ENCODE measurements at regions not wholly inside any gene's neighbourhood (a gene's known extent, or its start where the extent isn't known, plus 50 kb on each side); places are given as distances from the start of the nearest gene placed in this dataset.

DNA sequence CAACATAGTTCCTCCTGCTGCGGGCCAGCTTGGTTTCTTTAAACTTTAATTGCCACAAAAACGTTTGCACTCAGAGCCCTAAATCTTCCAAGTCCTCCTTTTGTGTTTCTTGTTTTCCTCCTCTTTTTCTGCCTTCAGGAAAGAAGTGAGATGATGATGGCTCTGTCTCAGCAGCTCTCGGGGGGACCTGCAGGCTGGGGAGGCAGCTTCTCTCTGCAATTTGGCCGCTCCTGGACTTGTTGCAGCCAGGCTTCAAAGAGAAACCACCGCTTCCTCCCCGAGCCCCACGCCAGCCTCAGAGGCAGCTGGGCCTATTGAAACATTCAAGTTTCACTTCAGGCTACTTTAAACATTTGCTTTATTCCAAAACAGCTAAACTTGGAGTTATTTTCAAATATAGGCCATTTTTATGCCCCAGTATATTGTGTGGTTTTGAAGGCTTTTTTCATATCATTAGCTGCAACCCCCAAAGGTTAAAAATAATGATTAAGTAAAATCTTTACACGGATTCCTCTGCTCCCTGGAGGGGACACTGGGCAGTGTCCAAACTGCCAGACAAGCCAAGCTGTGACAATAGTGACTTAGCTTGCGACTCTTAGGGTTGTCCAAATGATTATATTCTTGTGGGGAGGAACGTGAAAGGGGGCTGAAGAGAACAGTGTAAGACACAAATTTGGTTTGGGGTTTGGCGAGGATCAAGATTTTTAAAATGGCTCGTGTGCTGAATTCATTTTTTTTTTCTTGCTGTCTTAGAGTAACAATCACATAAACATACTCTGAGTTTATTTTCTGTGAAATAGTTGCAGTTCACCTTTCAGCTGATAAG, 330.8 kb downstream of the DLEU7 start:
- peaks cover 0 to 36% (median 21%) of the 10 kb centered on the region in 12 donors for H3K4me1 ChIP-seq
- peak overlapping the region in 9 of 12 donors; percentile 11 to 45 (median 34) for H3K4me3 ChIP-seq
- no peaks in the 10 kb centered on the region for H3K27me3 ChIP-seq
- DNase-seq, result peak; percentile 65 to 86 (median 73)
- no peak for TF ChIP-seq POLR2A (IDR thresholded peaks at IDR 0.05)
- TF ChIP-seq, protein P1, sequence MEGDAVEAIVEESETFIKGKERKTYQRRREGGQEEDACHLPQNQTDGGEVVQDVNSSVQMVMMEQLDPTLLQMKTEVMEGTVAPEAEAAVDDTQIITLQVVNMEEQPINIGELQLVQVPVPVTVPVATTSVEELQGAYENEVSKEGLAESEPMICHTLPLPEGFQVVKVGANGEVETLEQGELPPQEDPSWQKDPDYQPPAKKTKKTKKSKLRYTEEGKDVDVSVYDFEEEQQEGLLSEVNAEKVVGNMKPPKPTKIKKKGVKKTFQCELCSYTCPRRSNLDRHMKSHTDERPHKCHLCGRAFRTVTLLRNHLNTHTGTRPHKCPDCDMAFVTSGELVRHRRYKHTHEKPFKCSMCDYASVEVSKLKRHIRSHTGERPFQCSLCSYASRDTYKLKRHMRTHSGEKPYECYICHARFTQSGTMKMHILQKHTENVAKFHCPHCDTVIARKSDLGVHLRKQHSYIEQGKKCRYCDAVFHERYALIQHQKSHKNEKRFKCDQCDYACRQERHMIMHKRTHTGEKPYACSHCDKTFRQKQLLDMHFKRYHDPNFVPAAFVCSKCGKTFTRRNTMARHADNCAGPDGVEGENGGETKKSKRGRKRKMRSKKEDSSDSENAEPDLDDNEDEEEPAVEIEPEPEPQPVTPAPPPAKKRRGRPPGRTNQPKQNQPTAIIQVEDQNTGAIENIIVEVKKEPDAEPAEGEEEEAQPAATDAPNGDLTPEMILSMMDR (IDR thresholded peaks at IDR 0.05), result peak in 7 of 12 donors; percentile 6 to 38 (median 29)
- peak; percentile 79 to 91 (median 86) for ATAC-seq
- H3K9me3 ChIP-seq, result peaks cover 0 to 6% (median 0%) of the 10 kb centered on the region in 12 donors
- intact Hi-C loops (cut with DNase I), result loop anchor here in 1 of 10 donors (5.0 kb wide), 1 partner anchor 90 kb away; no protein-coding TSS in a partner anchor
- H3K36me3 ChIP-seq, result no peaks in the 10 kb centered on the region
- 8 to 10% (median 9%) methylated on average over 12 of the region's 12 CpGs for WGBS, 4 donors
- peak overlapping the region; percentile 33 to 90 (median 74) for H3K27ac ChIP-seq

DNA sequence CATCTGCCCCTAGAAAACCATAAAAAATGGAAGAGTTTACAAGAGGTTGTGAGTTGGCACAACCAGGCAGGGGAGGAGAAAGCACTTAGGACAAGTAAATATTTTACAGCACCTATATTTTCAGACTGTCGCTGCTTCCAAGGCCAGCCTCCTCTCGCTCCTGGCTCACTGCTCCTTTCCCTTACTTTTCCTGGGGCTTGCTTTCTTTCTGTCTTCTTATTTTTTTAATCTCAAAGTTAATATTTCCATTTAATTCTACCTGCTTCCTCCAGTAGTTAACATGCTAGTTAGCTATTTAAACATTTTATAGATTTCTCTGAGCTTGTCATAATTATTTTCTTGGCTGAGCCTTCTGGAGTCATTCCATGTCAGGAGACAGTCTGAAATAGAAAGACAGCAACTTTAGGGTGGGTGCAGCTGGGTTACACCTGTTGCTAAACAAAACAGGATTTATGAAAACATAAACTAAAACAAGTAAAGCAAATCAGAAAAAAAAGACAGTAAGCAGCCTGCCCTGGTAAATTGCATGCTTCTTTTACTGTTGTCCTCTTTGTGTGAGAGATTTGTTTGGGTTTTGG, 330.1 kb downstream of the DLEU7 start:
- Histone ChIP-seq H3K9me3 (peaks cover 0 to 6% (median 0%) of the 10 kb centered on the region in 12 donors), H3K4me3 (peak overlapping the region in 3 of 12 donors; percentile 34 to 43 (median 39)), H3K27ac (peak overlapping the region; percentile 33 to 90 (median 74)), H3K36me3 (no peaks in the 10 kb centered on the region), H3K4me1 (peaks cover 0 to 41% (median 21%) of the 10 kb centered on the region in 12 donors), H3K27me3 (no peaks in the 10 kb centered on the region)
- intact Hi-C loops (cut with DNase I), result loop anchor here in 1 of 10 donors (5.0 kb wide), 1 partner anchor 91 kb away; no protein-coding TSS in a partner anchor
- ATAC-seq, result peak in 2 of 4 donors; percentile 49
- TF ChIP-seq POLR2A (IDR thresholded peaks at IDR 0.05), result no peak
- TF ChIP-seq, protein P1 (IDR thresholded peaks at IDR 0.05), result no peak
- WGBS, 4 donors, result 21 to 29% (median 25%) methylated on average over 2 of the region's 2 CpGs
- DNase-seq, result no peak

- no peaks in the 10 kb centered on the region for H3K36me3 ChIP-seq
- intact Hi-C loops (cut with DNase I), result loop anchor here in 1 of 10 donors (5.0 kb wide), 1 partner anchor 92 kb away; no protein-coding TSS in a partner anchor
- H3K9me3 ChIP-seq, result no peaks in the 10 kb centered on the region
- no peak for DNase-seq
- H3K27me3 ChIP-seq, result no peaks in the 10 kb centered on the region
- WGBS, 4 donors, result 85 to 90% (median 87%) methylated on average over 2 of the region's 2 CpGs
- TF ChIP-seq POLR2A (IDR thresholded peaks at IDR 0.05), result no peak
- TF ChIP-seq, protein P1 (IDR thresholded peaks at IDR 0.05), result no peak
- ATAC-seq, result no peak
- peaks cover 0 to 49% (median 21%) of the 10 kb centered on the region in 12 donors for H3K4me1 ChIP-seq
- no peak overlapping the region for H3K4me3 ChIP-seq
- H3K27ac ChIP-seq, result peak overlapping the region in 1 of 12 donors; percentile 84
These were observed 329.2 kb downstream of the DLEU7 start for GRCh38 chr13:50514249-50514648.

DNA sequence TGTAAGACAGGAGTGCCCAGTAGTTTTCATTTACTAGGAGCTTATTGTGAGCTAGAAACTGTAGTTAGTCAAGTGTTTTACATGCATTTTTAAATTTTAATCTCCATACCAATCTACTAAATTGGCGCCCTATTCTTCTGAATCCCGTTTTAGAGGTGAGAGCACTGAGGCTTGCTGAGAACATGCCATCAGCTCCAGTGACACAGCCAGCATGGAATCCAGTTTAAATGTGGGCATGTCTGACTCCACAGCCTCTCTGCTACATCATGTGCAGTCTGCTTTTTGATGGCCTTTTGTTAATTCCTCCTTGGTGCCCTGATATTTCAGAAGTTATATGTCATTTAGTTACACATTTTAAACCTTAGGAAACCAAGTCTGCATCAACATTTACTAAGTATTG, 325.4 kb downstream of the DLEU7 start:
- H3K27ac ChIP-seq, result no peak overlapping the region
- peaks cover 0 to 61% (median 24%) of the 10 kb centered on the region in 12 donors for H3K4me1 ChIP-seq
- TF ChIP-seq, protein P1 (IDR thresholded peaks at IDR 0.05), result no peak
- TF ChIP-seq POLR2A (IDR thresholded peaks at IDR 0.05), result no peak
- ATAC-seq (no peak), DNase-seq (no peak)
- H3K36me3 ChIP-seq, result no peaks in the 10 kb centered on the region
- 80 to 89% (median 84%) methylated on average over 2 of the region's 2 CpGs for WGBS, 4 donors
- H3K4me3 ChIP-seq, result no peak overlapping the region
- H3K9me3 ChIP-seq, result no peaks in the 10 kb centered on the region
- intact Hi-C loops (cut with DNase I), result no loop called here
- no peaks in the 10 kb centered on the region for H3K27me3 ChIP-seq

Data from heart left ventricle (tissue), 16 donors.